ENCODE measurements at regions not wholly inside any gene's neighbourhood (a gene's known extent, or its start where the extent isn't known, plus 50 kb on each side); places are given as distances from the start of the nearest gene placed in this dataset.

DNA sequence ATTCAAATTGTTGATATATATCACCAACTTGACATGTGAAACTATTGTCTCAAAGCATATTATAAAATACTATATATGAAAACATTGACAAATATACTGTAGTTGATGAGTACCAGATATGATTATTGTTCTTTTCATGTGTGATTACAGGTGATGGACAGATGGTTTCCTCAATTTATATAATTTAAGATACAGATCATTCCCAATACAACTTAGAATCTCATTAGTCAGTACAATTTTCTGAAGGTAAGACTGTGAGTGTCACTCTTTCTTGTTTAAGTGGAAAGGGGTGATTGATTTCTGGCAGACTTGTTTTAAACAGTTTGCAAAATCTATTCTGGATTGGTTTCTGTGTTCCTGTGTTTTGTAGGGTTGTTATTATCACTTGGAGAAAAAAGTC, 498.8 kb downstream of the IRS2 start:
- POLR2A ChIA-PET (ENCODE audit: unreplicated experiment) = no interaction called here
- no peak for DNase-seq
- CTCF ChIA-PET = no interaction called here

GRCh38 chr13:109285586-109285985, 500.8 kb downstream of the IRS2 start:
- no peaks in the 10 kb centered on the region for H3K27me3 ChIP-seq (ENCODE audit: insufficient read depth, low read depth)
- H3K27ac ChIP-seq = no peak overlapping the region
- no peak overlapping the region for H2AFZ ChIP-seq
- intact Hi-C loops (cut with micrococcal nuclease; ENCODE audit: unreplicated experiment) = no loop called here
- TF ChIP-seq CTCF (conservative IDR thresholded peaks at IDR 0.05) (no peak), EZH2 (IDR thresholded peaks at IDR 0.05; ENCODE audit: low read depth) (no peak)
- H3K9me2 ChIP-seq (ENCODE audit: insufficient read depth) = no peaks in the 10 kb centered on the region
- BruUV-seq (replicated peaks) = no TSS peak
- no peaks in the 10 kb centered on the region for H3K79me2 ChIP-seq (ENCODE audit: low read depth)
- CTCF ChIA-PET = no interaction called here
- no peaks in the 10 kb centered on the region for H3K36me3 ChIP-seq (ENCODE audit: low read depth)
- POLR2A ChIA-PET (ENCODE audit: unreplicated experiment) = interaction anchor here (0.6 to 0.7 kb wide), 2 partner anchors 13 to 714 kb away, joined by 4 read pairs; no protein-coding TSS in a partner anchor
- no peaks in the 10 kb centered on the region for H3F3A ChIP-seq (ENCODE audit: insufficient read depth, low read depth)
- no peaks in the 10 kb centered on the region for H4K20me1 ChIP-seq (ENCODE audit: insufficient read depth)
- no peak for DNase-seq
- 0 out of 2 replicates have a peak, but pooled peaks cover 3% of the 10 kb centered on the region for H3K9me3 ChIP-seq (ENCODE audit: insufficient read depth, low read depth)
- no peak overlapping the region for H3K4me2 ChIP-seq
- no peaks in the 10 kb centered on the region for H3K4me1 ChIP-seq (replicated peaks; ENCODE audit: insufficient read depth)
- H3K4me3 ChIP-seq = no peak overlapping the region

More for the DNA sequence above, 498.8 kb downstream of the IRS2 start:
- H2AFZ ChIP-seq = no peak overlapping the region
- no peak for TF ChIP-seq EZH2 (IDR thresholded peaks at IDR 0.05; ENCODE audit: low read depth)
- no peak for TF ChIP-seq CTCF (conservative IDR thresholded peaks at IDR 0.05)
- no peak overlapping the region for H3K4me2 ChIP-seq
- no peaks in the 10 kb centered on the region for H3K4me1 ChIP-seq (replicated peaks; ENCODE audit: insufficient read depth)
- 0 out of 2 replicates have a peak, but pooled peaks cover under 1% of the 10 kb centered on the region for H3K9me3 ChIP-seq (ENCODE audit: insufficient read depth, low read depth)
- intact Hi-C loops (cut with micrococcal nuclease; ENCODE audit: unreplicated experiment) = no loop called here
- H3K36me3 ChIP-seq (ENCODE audit: low read depth) = no peaks in the 10 kb centered on the region
- no peak overlapping the region for H3K4me3 ChIP-seq
- H4K20me1 ChIP-seq (ENCODE audit: insufficient read depth) = no peaks in the 10 kb centered on the region
- no peaks in the 10 kb centered on the region for H3F3A ChIP-seq (ENCODE audit: insufficient read depth, low read depth)
- H3K27ac ChIP-seq = no peak overlapping the region
- H3K27me3 ChIP-seq (ENCODE audit: insufficient read depth, low read depth) = no peaks in the 10 kb centered on the region
- H3K79me2 ChIP-seq (ENCODE audit: low read depth) = no peaks in the 10 kb centered on the region
- no TSS peak for BruUV-seq (replicated peaks)
- H3K9me2 ChIP-seq (ENCODE audit: insufficient read depth) = no peaks in the 10 kb centered on the region

DNA sequence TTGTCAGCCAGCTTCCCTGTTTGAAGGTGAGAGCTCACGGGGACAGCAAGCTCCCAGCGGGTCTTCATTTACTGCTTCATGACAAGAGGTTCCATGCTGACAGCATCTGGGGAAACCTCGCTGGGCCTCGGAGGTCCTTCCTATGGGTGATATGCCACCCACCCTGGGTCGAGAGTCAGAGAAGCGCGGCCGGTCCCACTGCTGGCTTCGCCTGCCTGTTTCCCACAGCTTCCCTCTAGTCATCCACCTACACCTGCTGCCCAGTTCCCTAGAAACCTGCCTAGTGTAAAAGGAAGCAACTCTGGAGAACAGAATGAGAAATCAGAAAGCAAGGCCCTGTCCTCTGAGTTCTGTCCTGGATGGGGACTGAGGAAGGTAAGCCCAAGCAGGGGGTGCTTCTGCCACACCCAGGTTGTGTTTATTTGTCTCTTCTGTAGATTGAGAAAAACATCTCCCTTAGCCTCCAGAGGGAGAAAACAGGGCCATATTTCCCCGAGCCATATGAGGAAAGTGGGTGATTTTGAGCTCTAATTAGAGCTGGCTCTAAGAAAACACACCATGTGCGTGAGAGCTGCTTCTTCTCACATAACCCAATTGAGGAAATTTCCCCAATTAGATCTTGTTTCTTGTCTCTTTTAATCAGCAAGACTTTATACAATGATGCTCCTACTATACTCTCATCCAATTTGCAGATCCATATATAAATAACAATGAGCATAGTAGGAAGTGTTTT, 504.3 kb downstream of the IRS2 start:
- POLR2A ChIA-PET (ENCODE audit: unreplicated experiment) = interaction anchor here (0.6 kb wide), 1 partner anchor 9 kb away, joined by 5 read pairs; no protein-coding TSS in a partner anchor
- H3K4me2 ChIP-seq = no peak overlapping the region
- H3K36me3 ChIP-seq (ENCODE audit: low read depth) = no peaks in the 10 kb centered on the region
- intact Hi-C loops (cut with micrococcal nuclease; ENCODE audit: unreplicated experiment) = no loop called here
- H3K27ac ChIP-seq = no peak overlapping the region
- no peaks in the 10 kb centered on the region for H3K27me3 ChIP-seq (ENCODE audit: insufficient read depth, low read depth)
- no peak overlapping the region for H3K4me3 ChIP-seq
- H4K20me1 ChIP-seq (ENCODE audit: insufficient read depth) = no peaks in the 10 kb centered on the region
- CTCF ChIA-PET = no interaction called here
- no peaks in the 10 kb centered on the region for H3K79me2 ChIP-seq (ENCODE audit: low read depth)
- no peaks in the 10 kb centered on the region for H3K4me1 ChIP-seq (replicated peaks; ENCODE audit: insufficient read depth)
- H3F3A ChIP-seq (ENCODE audit: insufficient read depth, low read depth) = no peaks in the 10 kb centered on the region
- no peaks in the 10 kb centered on the region for H3K9me2 ChIP-seq (ENCODE audit: insufficient read depth)
- H2AFZ ChIP-seq = no peak overlapping the region
- no peak for DNase-seq
- no peak for TF ChIP-seq EZH2 (IDR thresholded peaks at IDR 0.05; ENCODE audit: low read depth)
- TF ChIP-seq CTCF (conservative IDR thresholded peaks at IDR 0.05) = no peak
- BruUV-seq (replicated peaks) = no TSS peak
- H3K9me3 ChIP-seq (ENCODE audit: insufficient read depth, low read depth) = 0 out of 2 replicates have a peak, but pooled peaks cover 3% of the 10 kb centered on the region
